K562 (cell line): ENCODE measurements at regions not wholly inside any gene's neighbourhood (a gene's known extent, or its start where the extent isn't known, plus 50 kb on each side); places are given as distances from the start of the nearest gene placed in this dataset.

Experiments
- ATAC-seq: fragments of 200-7000 bp; cut with Tn5 transposase; 3 replicates; pipeline ENCODE4 v1.9.1; 2020; ENCODE audit warnings: moderate library complexity
- BruUV-seq: library from RNA; stranded (reverse); fragments of 400-500 nt; replicated peaks from 2 replicates; lab custom pipeline; 2021; lab: Mats Ljungman, UMichigan
- CTCF ChIA-PET: fragments of 300-600 bp; formaldehyde crosslinking; extraction: SDS; loops from one replicate; lab custom pipeline; 2021; ENCODE audit warnings: low intra/inter-chr PET ratio; lab: Yijun Ruan, JAX
- POLR2A ChIA-PET: fragments of 300-600, 350-650 bp; sonication (Branson Sonifier 250); formaldehyde crosslinking; extraction: SDS; loops from one replicate; lab custom pipeline; 2021; ENCODE audit warnings: antibody characterized with exemption, inconsistent platforms; lab: Yijun Ruan, JAX
- DNase-seq, 4 experiments: peaks; one replicate each; pipeline versions ENCODE4 v3.0.0 to v3.0.0-alpha.2; 2011 to 2018; ENCODE audit warnings: low spot score in 3 of 4, mixed read lengths in 3 of 4; ENCODE audit errors: extremely low read depth in 1 of 4
- FAIRE-seq: peaks from 2 replicates; lab custom pipeline; 2011; peaks lifted over from hg19 to GRCh38; lab: Jason Lieb, UNC
- H2AFZ ChIP-seq: 2 replicates; pipeline ENCODE4 v1.6.0; 2011; ENCODE audit warnings: low read depth, low read length, control low read depth, inconsistent platforms
- H3K27ac ChIP-seq: fragments of 200-600 bp; 3 replicates; pipeline ENCODE4 v1.8.0; 2011; ENCODE audit warnings: low read depth, mild to moderate bottlenecking, control low read depth, inconsistent platforms, low read length, moderate library complexity, mixed read lengths; ENCODE audit errors: extremely low read depth
- H3K27me3 ChIP-seq, 2 experiments: fragments of 300-600 bp in 1 of 2; 2 replicates in 1 of 2; 3 replicates in 1 of 2; pipeline versions ENCODE4 v1.6.0 to v1.8.0; 2011; ENCODE audit warnings: inconsistent platforms in 2 of 2, low read length in 2 of 2, mild to moderate bottlenecking in 1 of 2, mixed read lengths in 1 of 2, moderate library complexity in 1 of 2; ENCODE audit not compliant: control insufficient read depth in 2 of 2, insufficient read depth in 2 of 2
- H3K36me3 ChIP-seq: fragments of 300-600 bp; 3 replicates; pipeline ENCODE4 v1.8.0; 2011; ENCODE audit warnings: mild to moderate bottlenecking, low read length, inconsistent platforms; ENCODE audit not compliant: control insufficient read depth, insufficient read depth
- H3K4me1 ChIP-seq, 2 experiments: fragments of 200-600 bp in 1 of 2; replicated peaks in 1 of 2; 2 replicates in 1 of 2; 3 replicates in 1 of 2; pipeline versions ENCODE4 v1.5.1 to v1.8.0; 2011; ENCODE audit warnings: inconsistent platforms in 2 of 2, low read length in 2 of 2, mild to moderate bottlenecking in 1 of 2, mixed read lengths in 1 of 2, moderate library complexity in 1 of 2; ENCODE audit not compliant: control insufficient read depth in 2 of 2, insufficient read depth in 2 of 2
- H3K4me2 ChIP-seq: 2 replicates; pipeline ENCODE4 v1.6.1; 2011; ENCODE audit warnings: low read length, control low read depth, inconsistent platforms, mixed read lengths; ENCODE audit not compliant: insufficient read depth
- H3K4me3 ChIP-seq: fragments of 200-600 bp; sonication (generic), shearing (Covaris generic); 2 replicates; pipeline ENCODE4 v1.5.1; 2016; ENCODE audit warnings: control low read depth, inconsistent platforms
- H3K79me2 ChIP-seq: fragments of 200-600 bp; 3 replicates; pipeline ENCODE4 v1.8.0; 2011; ENCODE audit warnings: low read length, inconsistent platforms; ENCODE audit not compliant: control insufficient read depth, insufficient read depth
- H3K9ac ChIP-seq, 2 experiments: 2 replicates each; pipeline versions ENCODE4 v1.6.0 to v1.6.1; 2011; ENCODE audit warnings: low read depth in 2 of 2, low read length in 2 of 2, control low read depth in 1 of 2, inconsistent platforms in 1 of 2, mild to moderate bottlenecking in 1 of 2, mixed read lengths in 1 of 2; ENCODE audit not compliant: insufficient read depth in 1 of 2
- H3K9me1 ChIP-seq: one replicate; pipeline ENCODE4 v1.6.0; 2011; ENCODE audit warnings: inconsistent platforms, mild to moderate bottlenecking, low read length, moderate library complexity; ENCODE audit not compliant: control insufficient read depth, insufficient read depth
- H3K9me3 ChIP-seq: replicated peaks from 2 replicates; pipeline ENCODE4 v1.5.1; 2011; ENCODE audit warnings: low read depth, low read length, inconsistent platforms; ENCODE audit not compliant: control insufficient read depth, insufficient read depth
- H4K20me1 ChIP-seq: replicated peaks from 2 replicates; pipeline ENCODE4 v1.6.1; 2011; ENCODE audit warnings: low read length, inconsistent platforms, mixed read lengths; ENCODE audit not compliant: control insufficient read depth, insufficient read depth
- BCOR ChIP-seq: fragments of 450-650 bp; IDR thresholded peaks from 2 replicates; pipeline ENCODE4 v1.6.1; 2016
- GTF2A2 ChIP-seq: IDR thresholded peaks from 2 replicates; pipeline ENCODE4 v1.6.1; 2016; ENCODE audit warnings: mild to moderate bottlenecking, missing genetic modification characterization, missing compliant biosample characterization
- MCM3 ChIP-seq: fragments of 450-650 bp; IDR thresholded peaks from 2 replicates; pipeline ENCODE4 v1.6.1; 2016
- TAF9B ChIP-seq: fragments of 450-650 bp; IDR thresholded peaks from 2 replicates; pipeline ENCODE4 v1.6.1; 2018; ENCODE audit warnings: mild to moderate bottlenecking; ENCODE audit not compliant: partially characterized antibody
- ZNF263 ChIP-seq: sonication (generic); formaldehyde crosslinking; IDR thresholded peaks from 2 replicates; pipeline ENCODE4 v1.8.0; 2022; ENCODE audit warnings: mild to moderate bottlenecking, missing genetic modification reagents, borderline replicate concordance
- ZSCAN29 ChIP-seq: fragments of 450-650 bp; IDR thresholded peaks from 2 replicates; pipeline ENCODE4 v1.6.1; 2017
- WGBS: fragments of 100-300 bp; shearing (Covaris generic); methylation state at CpG from one replicate; pipeline ENCODE4 v1.1.6; 2016; ENCODE audit warnings: low coverage, mixed read lengths; ENCODE audit not compliant: insufficient coverage; ENCODE audit errors: missing lambda C conversion rate; 5-methylcytosine and 5-hydroxymethylcytosine counted together
- in situ Hi-C: fragments of 300-500 bp; cut with MboI; formaldehyde crosslinking; loops from 4 replicates; pipeline ENCODE4 v1.15.0; 2018; ENCODE audit warnings: inconsistent platforms, mixed read lengths
- intact Hi-C: fragments of 100-400 bp; cut with micrococcal nuclease; formaldehyde crosslinking; loops from 2 replicates; pipeline ENCODE4 v1.14.2; 2022
- TF ChIP-seq, protein P1 (sequence below): fragments of 450-650 bp; IDR thresholded peaks from 2 replicates; pipeline ENCODE4 v1.6.1; 2018; ENCODE audit not compliant: partially characterized antibody
- TF ChIP-seq, protein P2 (sequence below): fragments of 200-400 bp; formaldehyde crosslinking; IDR thresholded peaks from 2 replicates; pipeline ENCODE4 v1.6.1; 2017; ENCODE audit warnings: mild to moderate bottlenecking, low read depth, low read length, moderate library complexity

DNA sequence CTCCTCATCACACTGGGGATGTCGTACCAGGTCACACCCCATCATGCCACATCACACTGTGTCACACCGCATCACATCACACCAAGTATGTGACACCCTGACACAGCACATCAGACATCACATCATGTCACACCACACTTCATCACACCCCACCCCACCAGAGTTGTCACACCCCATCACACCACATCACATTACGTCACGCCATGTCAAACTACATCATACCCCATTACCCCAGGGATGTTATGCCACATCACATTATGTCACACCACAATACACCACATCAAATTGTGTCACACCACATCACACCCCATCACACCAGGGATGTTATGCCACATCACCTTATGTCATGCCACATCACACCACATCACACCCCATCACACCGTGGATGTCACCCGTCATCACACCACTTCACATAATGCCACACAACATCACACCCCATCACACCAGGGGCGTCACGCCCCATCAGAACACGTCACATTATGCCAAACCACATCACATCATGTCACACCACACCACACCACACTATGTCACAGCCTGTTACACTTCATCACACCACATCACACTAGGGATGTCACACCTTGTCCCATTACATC lies 133.6 kb downstream of the TMEM121 start:
- TF ChIP-seq BCOR (no peak), MCM3 (no peak), ZSCAN29 (no peak), ZNF263 (no peak), GTF2A2 (tag) (no peak), TAF9B (no peak)
- TF ChIP-seq, protein P1, sequence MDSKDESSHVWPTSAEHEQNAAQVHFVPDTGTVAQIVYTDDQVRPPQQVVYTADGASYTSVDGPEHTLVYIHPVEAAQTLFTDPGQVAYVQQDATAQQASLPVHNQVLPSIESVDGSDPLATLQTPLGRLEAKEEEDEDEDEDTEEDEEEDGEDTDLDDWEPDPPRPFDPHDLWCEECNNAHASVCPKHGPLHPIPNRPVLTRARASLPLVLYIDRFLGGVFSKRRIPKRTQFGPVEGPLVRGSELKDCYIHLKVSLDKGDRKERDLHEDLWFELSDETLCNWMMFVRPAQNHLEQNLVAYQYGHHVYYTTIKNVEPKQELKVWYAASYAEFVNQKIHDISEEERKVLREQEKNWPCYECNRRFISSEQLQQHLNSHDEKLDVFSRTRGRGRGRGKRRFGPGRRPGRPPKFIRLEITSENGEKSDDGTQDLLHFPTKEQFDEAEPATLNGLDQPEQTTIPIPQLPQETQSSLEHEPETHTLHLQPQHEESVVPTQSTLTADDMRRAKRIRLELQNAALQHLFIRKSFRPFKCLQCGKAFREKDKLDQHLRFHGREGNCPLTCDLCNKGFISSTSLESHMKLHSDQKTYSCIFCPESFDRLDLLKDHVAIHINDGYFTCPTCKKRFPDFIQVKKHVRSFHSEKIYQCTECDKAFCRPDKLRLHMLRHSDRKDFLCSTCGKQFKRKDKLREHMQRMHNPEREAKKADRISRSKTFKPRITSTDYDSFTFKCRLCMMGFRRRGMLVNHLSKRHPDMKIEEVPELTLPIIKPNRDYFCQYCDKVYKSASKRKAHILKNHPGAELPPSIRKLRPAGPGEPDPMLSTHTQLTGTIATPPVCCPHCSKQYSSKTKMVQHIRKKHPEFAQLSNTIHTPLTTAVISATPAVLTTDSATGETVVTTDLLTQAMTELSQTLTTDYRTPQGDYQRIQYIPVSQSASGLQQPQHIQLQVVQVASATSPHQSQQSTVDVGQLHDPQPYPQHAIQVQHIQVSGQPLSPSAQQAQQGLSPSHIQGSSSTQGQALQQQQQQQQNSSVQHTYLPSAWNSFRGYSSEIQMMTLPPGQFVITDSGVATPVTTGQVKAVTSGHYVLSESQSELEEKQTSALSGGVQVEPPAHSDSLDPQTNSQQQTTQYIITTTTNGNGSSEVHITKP = no peak
- TF ChIP-seq, protein P2, sequence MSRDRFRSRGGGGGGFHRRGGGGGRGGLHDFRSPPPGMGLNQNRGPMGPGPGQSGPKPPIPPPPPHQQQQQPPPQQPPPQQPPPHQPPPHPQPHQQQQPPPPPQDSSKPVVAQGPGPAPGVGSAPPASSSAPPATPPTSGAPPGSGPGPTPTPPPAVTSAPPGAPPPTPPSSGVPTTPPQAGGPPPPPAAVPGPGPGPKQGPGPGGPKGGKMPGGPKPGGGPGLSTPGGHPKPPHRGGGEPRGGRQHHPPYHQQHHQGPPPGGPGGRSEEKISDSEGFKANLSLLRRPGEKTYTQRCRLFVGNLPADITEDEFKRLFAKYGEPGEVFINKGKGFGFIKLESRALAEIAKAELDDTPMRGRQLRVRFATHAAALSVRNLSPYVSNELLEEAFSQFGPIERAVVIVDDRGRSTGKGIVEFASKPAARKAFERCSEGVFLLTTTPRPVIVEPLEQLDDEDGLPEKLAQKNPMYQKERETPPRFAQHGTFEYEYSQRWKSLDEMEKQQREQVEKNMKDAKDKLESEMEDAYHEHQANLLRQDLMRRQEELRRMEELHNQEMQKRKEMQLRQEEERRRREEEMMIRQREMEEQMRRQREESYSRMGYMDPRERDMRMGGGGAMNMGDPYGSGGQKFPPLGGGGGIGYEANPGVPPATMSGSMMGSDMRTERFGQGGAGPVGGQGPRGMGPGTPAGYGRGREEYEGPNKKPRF = no peak
- WGBS = 39% methylated on average over 9 of the region's 9 CpGs
- no peaks in the 10 kb centered on the region for H3K79me2 ChIP-seq
- no peaks in the 10 kb centered on the region for H4K20me1 ChIP-seq
- intact Hi-C loops (no loop called here), in situ Hi-C loops (loop anchor here (5.0 kb wide), 1 partner anchor 48 kb away; no protein-coding TSS in a partner anchor)
- no TSS peak for BruUV-seq
- H3K4me2 ChIP-seq = no peak overlapping the region
- POLR2A ChIA-PET = interaction anchor here (0.6 kb wide), 1 partner anchor 940 kb away, joined by 3 read pairs; no protein-coding TSS in a partner anchor
- no peaks in the 10 kb centered on the region for H3K36me3 ChIP-seq
- no peaks in the 10 kb centered on the region for H3K9me1 ChIP-seq
- no peak for FAIRE-seq
- no peak for ATAC-seq
- no peak overlapping the region for H3K4me3 ChIP-seq
- H3K27me3 ChIP-seq = no peaks in the 10 kb centered on the region
- no peaks in the 10 kb centered on the region for H3K9me3 ChIP-seq
- H3K9ac ChIP-seq = no peak overlapping the region
- no peak overlapping the region for H3K27ac ChIP-seq
- no peaks in the 10 kb centered on the region for H3K4me1 ChIP-seq
- no peak overlapping the region for H2AFZ ChIP-seq
- CTCF ChIA-PET = no interaction called here
- DNase-seq = no peak
